GM23338 (cell line): ENCODE measurements at regions not wholly inside any gene's neighbourhood (a gene's known extent, or its start where the extent isn't known, plus 50 kb on each side); places are given as distances from the start of the nearest gene placed in this dataset.
A peak's percentile ranks its signal among the peaks of the same experiment; 100 is the strongest.

Source experiments
- ATAC-seq: fragments of 200-7000 bp; cut with Tn5 transposase; 3 replicates; pipeline ENCODE4 v1.9.1; 2020
- DNase-seq: peaks from one replicate; pipeline ENCODE4 v3.0.0-alpha.2; 2015; ENCODE audit warnings: low spot score
- H2AFZ ChIP-seq: fragments of 200-600 bp; sonication (generic); 2 replicates; pipeline ENCODE4 v1.8.0; 2016; ENCODE audit warnings: antibody characterized with exemption, mild to moderate bottlenecking, moderate library complexity
- H3F3A ChIP-seq: fragments of 200-600 bp; sonication (generic); replicated peaks from 2 replicates; pipeline ENCODE4 v1.8.0; 2017; ENCODE audit warnings: antibody characterized with exemption, mixed run types, low read depth
- H3K27ac ChIP-seq: fragments of 200-600 bp; sonication (generic); 2 replicates; pipeline ENCODE4 v1.6.1; 2016; ENCODE audit warnings: low read depth
- H3K27me3 ChIP-seq: fragments of 200-600 bp; sonication (generic); 2 replicates; pipeline ENCODE4 v1.8.0; 2016; ENCODE audit warnings: mild to moderate bottlenecking, mixed run types, moderate library complexity; ENCODE audit not compliant: insufficient read depth
- H3K36me3 ChIP-seq: fragments of 200-600 bp; sonication (generic); 2 replicates; pipeline ENCODE4 v1.8.0; 2016; ENCODE audit warnings: mild to moderate bottlenecking; ENCODE audit not compliant: insufficient read depth
- H3K4me1 ChIP-seq: fragments of 200-600 bp; sonication (generic); 2 replicates; pipeline ENCODE4 v1.8.0; 2016; ENCODE audit warnings: mild to moderate bottlenecking, moderate library complexity; ENCODE audit not compliant: insufficient read depth
- H3K4me2 ChIP-seq: fragments of 200-600 bp; sonication (generic); 2 replicates; pipeline ENCODE4 v1.7.1; 2017; ENCODE audit warnings: mixed run types
- H3K4me3 ChIP-seq: fragments of 200-600 bp; sonication (generic); 2 replicates; pipeline ENCODE4 v1.6.1; 2016; ENCODE audit warnings: mixed run types
- H3K79me2 ChIP-seq: fragments of 200-600 bp; sonication (generic); replicated peaks from 2 replicates; pipeline ENCODE4 v1.8.0; 2017; ENCODE audit warnings: mild to moderate bottlenecking; ENCODE audit not compliant: insufficient read depth
- H3K9me2 ChIP-seq: fragments of 200-600 bp; sonication (generic); 2 replicates; pipeline ENCODE4 v1.8.0; 2017; ENCODE audit not compliant: insufficient read depth
- H4K20me1 ChIP-seq: fragments of 200-600 bp; sonication (generic); replicated peaks from 2 replicates; pipeline ENCODE4 v1.8.0; 2017; ENCODE audit warnings: mild to moderate bottlenecking; ENCODE audit not compliant: insufficient read depth
- H3K27ac Mint-ChIP-seq: 2 replicates; pipeline ENCODE4 v1.8.0; 2020; ENCODE audit warnings: inconsistent platforms, mild to moderate bottlenecking, moderate library complexity, mixed read lengths
- H3K27me3 Mint-ChIP-seq: 3 replicates; pipeline ENCODE4 v1.8.0; 2022; ENCODE audit warnings: low read depth, mild to moderate bottlenecking, moderate library complexity, mixed read lengths, inconsistent platforms; ENCODE audit not compliant: insufficient read depth, poor library complexity
- H3K36me3 Mint-ChIP-seq: 3 replicates; pipeline ENCODE4 v1.8.0; 2021; ENCODE audit warnings: low read depth, mild to moderate bottlenecking, inconsistent platforms, moderate library complexity, mixed read lengths
- H3K4me1 Mint-ChIP-seq: 3 replicates; pipeline ENCODE4 v1.8.0; 2020; ENCODE audit warnings: mild to moderate bottlenecking, inconsistent platforms, mixed read lengths
- H3K4me3 Mint-ChIP-seq: 3 replicates; pipeline ENCODE4 v1.8.0; 2021; ENCODE audit warnings: moderate library complexity, mild to moderate bottlenecking, inconsistent platforms, mixed read lengths
- H3K9me3 Mint-ChIP-seq: 3 replicates; pipeline ENCODE4 v1.8.0; 2020; ENCODE audit warnings: moderate library complexity, mild to moderate bottlenecking, inconsistent platforms, mixed read lengths
- CREB1 ChIP-seq: fragments of 250-450 bp; sonication (Bioruptor Pico); IDR thresholded peaks from 2 replicates; pipeline ENCODE4 v1.5.0; 2020; ENCODE audit warnings: low read depth, mild to moderate bottlenecking, moderate library complexity
- EZH2 ChIP-seq: fragments of 200-600 bp; sonication (generic); IDR thresholded peaks from one replicate; pipeline ENCODE4 v1.8.0; 2017; ENCODE audit warnings: antibody characterized with exemption, mild to moderate bottlenecking, low read depth; ENCODE audit not compliant: unreplicated experiment
- EZH2phosphoT487 ChIP-seq: fragments of 200-600 bp; sonication (generic); IDR thresholded peaks from one replicate; pipeline ENCODE4 v1.8.1; 2018; ENCODE audit warnings: antibody characterized with exemption; ENCODE audit not compliant: unreplicated experiment
- JUNB ChIP-seq: IDR thresholded peaks from one replicate; pipeline ENCODE4 v1.6.1; 2016; ENCODE audit warnings: antibody characterized with exemption; ENCODE audit not compliant: unreplicated experiment
- NANOG ChIP-seq: IDR thresholded peaks from 2 replicates; pipeline ENCODE4 v1.6.1; 2016; ENCODE audit warnings: antibody characterized with exemption, borderline replicate concordance
- POLR2AphosphoS5 ChIP-seq: IDR thresholded peaks from 2 replicates; pipeline ENCODE4 v1.6.1; 2016; ENCODE audit warnings: antibody characterized with exemption, low read depth
- STAT1 ChIP-seq: IDR thresholded peaks from one replicate; pipeline ENCODE4 v1.6.1; 2016; ENCODE audit warnings: antibody characterized with exemption; ENCODE audit not compliant: unreplicated experiment
- ZNF114 ChIP-seq: fragments of 250-450 bp; sonication (Bioruptor Pico); IDR thresholded peaks from 2 replicates; pipeline ENCODE4 v1.5.0; 2020; ENCODE audit warnings: mild to moderate bottlenecking, moderate library complexity
- ZNF331 ChIP-seq: fragments of 250-450 bp; sonication (Bioruptor Pico); IDR thresholded peaks from 2 replicates; pipeline ENCODE4 v1.5.0; 2020; ENCODE audit warnings: low read depth, mild to moderate bottlenecking, moderate library complexity
- TF ChIP-seq, protein P1 (sequence below): IDR thresholded peaks from one replicate; pipeline ENCODE4 v1.6.1; 2018; ENCODE audit warnings: antibody characterized with exemption; ENCODE audit not compliant: unreplicated experiment
- TF ChIP-seq, protein P2 (sequence below): IDR thresholded peaks from 2 replicates; pipeline ENCODE4 v1.6.1; 2016; ENCODE audit warnings: antibody characterized with exemption
- TF ChIP-seq, protein P3 (sequence below): fragments of 250-450 bp; sonication (Bioruptor Pico); IDR thresholded peaks from 2 replicates; pipeline ENCODE4 v1.5.0; 2020; ENCODE audit warnings: mild to moderate bottlenecking, moderate library complexity

DNA sequence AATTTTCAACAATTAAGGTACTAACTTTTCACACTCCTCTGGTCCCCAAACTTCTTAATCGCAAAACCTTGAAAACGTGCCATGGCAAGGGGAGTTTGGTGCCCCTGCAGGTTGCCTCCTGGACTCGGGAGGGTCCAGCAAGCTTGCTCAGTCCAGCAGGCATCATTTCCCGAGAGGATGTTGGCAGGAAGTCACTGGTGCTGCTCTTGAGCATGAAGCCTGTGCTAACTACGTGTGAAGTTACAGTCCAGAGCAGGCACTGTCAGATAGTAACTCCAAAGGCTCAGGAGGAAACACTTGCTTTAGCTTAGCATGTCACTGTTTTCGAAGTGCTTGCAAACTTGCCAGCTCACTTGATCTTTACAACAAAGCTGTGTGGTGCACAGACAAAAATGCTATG is 215.4 kb downstream of the MYCN start (continued):
- TF ChIP-seq, protein P1, sequence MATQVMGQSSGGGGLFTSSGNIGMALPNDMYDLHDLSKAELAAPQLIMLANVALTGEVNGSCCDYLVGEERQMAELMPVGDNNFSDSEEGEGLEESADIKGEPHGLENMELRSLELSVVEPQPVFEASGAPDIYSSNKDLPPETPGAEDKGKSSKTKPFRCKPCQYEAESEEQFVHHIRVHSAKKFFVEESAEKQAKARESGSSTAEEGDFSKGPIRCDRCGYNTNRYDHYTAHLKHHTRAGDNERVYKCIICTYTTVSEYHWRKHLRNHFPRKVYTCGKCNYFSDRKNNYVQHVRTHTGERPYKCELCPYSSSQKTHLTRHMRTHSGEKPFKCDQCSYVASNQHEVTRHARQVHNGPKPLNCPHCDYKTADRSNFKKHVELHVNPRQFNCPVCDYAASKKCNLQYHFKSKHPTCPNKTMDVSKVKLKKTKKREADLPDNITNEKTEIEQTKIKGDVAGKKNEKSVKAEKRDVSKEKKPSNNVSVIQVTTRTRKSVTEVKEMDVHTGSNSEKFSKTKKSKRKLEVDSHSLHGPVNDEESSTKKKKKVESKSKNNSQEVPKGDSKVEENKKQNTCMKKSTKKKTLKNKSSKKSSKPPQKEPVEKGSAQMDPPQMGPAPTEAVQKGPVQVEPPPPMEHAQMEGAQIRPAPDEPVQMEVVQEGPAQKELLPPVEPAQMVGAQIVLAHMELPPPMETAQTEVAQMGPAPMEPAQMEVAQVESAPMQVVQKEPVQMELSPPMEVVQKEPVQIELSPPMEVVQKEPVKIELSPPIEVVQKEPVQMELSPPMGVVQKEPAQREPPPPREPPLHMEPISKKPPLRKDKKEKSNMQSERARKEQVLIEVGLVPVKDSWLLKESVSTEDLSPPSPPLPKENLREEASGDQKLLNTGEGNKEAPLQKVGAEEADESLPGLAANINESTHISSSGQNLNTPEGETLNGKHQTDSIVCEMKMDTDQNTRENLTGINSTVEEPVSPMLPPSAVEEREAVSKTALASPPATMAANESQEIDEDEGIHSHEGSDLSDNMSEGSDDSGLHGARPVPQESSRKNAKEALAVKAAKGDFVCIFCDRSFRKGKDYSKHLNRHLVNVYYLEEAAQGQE: no peak

DNA sequence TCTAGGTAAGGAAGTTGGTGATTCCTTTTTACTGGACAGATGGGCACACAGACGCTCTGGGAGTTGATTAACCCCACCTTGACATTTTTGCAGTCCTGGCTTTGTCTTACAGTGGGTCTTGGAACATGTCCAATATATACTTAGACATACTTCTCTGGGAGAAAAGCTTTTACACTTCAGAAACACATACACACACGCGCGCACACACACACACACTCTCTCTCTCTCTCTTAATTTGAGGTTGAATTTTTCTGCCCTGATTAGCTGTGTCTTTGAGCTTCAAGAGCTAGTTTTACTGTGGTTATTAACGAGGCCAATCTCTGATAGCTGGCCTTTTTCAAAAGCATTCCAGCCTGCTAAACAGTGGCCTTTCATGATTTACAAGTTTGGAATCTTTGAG is 215.0 kb downstream of the MYCN start:
- Mint-ChIP-seq H3K4me1 (no peaks in the 10 kb centered on the region), H3K36me3 (no peaks in the 10 kb centered on the region), H3K27ac (no peak overlapping the region), H3K27me3 (peaks cover 4% of the 10 kb centered on the region), H3K9me3 (no peaks in the 10 kb centered on the region), H3K4me3 (no peak overlapping the region)
- Histone ChIP-seq H2AFZ (peak overlapping the region; percentile 86), H3K27me3 (no peaks in the 10 kb centered on the region), H3K4me3 (no peak overlapping the region), H3K4me1 (no peaks in the 10 kb centered on the region), H3F3A (no peaks in the 10 kb centered on the region), H3K36me3 (no peaks in the 10 kb centered on the region), H3K9me2 (peaks cover 7% of the 10 kb centered on the region; the same call in 1 of the 2 replicates), H3K4me2 (no peak overlapping the region), H3K79me2 (no peaks in the 10 kb centered on the region), H4K20me1 (no peaks in the 10 kb centered on the region), H3K27ac (no peak overlapping the region)
- DNase-seq (no peak), ATAC-seq (no peak)
- TF ChIP-seq, protein P2, sequence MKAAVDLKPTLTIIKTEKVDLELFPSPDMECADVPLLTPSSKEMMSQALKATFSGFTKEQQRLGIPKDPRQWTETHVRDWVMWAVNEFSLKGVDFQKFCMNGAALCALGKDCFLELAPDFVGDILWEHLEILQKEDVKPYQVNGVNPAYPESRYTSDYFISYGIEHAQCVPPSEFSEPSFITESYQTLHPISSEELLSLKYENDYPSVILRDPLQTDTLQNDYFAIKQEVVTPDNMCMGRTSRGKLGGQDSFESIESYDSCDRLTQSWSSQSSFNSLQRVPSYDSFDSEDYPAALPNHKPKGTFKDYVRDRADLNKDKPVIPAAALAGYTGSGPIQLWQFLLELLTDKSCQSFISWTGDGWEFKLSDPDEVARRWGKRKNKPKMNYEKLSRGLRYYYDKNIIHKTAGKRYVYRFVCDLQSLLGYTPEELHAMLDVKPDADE: no peak
- no peak for TF ChIP-seq ZNF331
- no peak for TF ChIP-seq CREB1 (CRISPR knock-in tag)
- no peak for TF ChIP-seq POLR2AphosphoS5
- TF ChIP-seq EZH2phosphoT487: no peak
- TF ChIP-seq STAT1: no peak
- TF ChIP-seq, protein P1: no peak
- no peak for TF ChIP-seq EZH2
- no peak for TF ChIP-seq NANOG
- TF ChIP-seq, protein P3, sequence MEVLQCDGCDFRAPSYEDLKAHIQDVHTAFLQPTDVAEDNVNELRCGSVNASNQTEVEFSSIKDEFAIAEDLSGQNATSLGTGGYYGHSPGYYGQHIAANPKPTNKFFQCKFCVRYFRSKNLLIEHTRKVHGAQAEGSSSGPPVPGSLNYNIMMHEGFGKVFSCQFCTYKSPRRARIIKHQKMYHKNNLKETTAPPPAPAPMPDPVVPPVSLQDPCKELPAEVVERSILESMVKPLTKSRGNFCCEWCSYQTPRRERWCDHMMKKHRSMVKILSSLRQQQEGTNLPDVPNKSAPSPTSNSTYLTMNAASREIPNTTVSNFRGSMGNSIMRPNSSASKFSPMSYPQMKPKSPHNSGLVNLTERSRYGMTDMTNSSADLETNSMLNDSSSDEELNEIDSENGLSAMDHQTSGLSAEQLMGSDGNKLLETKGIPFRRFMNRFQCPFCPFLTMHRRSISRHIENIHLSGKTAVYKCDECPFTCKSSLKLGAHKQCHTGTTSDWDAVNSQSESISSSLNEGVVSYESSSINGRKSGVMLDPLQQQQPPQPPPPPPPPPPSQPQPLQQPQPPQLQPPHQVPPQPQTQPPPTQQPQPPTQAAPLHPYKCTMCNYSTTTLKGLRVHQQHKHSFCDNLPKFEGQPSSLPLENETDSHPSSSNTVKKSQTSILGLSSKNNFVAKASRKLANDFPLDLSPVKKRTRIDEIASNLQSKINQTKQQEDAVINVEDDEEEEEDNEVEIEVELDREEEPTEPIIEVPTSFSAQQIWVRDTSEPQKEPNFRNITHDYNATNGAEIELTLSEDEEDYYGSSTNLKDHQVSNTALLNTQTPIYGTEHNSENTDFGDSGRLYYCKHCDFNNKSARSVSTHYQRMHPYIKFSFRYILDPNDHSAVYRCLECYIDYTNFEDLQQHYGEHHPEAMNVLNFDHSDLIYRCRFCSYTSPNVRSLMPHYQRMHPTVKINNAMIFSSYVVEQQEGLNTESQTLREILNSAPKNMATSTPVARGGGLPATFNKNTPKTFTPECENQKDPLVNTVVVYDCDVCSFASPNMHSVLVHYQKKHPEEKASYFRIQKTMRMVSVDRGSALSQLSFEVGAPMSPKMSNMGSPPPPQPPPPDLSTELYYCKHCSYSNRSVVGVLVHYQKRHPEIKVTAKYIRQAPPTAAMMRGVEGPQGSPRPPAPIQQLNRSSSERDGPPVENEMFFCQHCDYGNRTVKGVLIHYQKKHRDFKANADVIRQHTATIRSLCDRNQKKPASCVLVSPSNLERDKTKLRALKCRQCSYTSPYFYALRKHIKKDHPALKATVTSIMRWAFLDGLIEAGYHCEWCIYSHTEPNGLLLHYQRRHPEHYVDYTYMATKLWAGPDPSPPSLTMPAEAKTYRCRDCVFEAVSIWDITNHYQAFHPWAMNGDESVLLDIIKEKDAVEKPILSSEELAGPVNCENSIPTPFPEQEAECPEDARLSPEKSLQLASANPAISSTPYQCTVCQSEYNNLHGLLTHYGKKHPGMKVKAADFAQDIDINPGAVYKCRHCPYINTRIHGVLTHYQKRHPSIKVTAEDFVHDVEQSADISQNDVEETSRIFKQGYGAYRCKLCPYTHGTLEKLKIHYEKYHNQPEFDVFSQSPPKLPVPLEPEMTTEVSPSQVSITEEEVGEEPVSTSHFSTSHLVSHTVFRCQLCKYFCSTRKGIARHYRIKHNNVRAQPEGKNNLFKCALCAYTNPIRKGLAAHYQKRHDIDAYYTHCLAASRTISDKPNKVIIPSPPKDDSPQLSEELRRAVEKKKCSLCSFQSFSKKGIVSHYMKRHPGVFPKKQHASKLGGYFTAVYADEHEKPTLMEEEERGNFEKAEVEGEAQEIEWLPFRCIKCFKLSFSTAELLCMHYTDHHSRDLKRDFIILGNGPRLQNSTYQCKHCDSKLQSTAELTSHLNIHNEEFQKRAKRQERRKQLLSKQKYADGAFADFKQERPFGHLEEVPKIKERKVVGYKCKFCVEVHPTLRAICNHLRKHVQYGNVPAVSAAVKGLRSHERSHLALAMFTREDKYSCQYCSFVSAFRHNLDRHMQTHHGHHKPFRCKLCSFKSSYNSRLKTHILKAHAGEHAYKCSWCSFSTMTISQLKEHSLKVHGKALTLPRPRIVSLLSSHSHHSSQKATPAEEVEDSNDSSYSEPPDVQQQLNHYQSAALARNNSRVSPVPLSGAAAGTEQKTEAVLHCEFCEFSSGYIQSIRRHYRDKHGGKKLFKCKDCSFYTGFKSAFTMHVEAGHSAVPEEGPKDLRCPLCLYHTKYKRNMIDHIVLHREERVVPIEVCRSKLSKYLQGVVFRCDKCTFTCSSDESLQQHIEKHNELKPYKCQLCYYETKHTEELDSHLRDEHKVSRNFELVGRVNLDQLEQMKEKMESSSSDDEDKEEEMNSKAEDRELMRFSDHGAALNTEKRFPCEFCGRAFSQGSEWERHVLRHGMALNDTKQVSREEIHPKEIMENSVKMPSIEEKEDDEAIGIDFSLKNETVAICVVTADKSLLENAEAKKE (CRISPR knock-in tag): no peak
- no peak for TF ChIP-seq JUNB
- TF ChIP-seq ZNF114 (CRISPR knock-in tag): no peak
